CD14-positive monocyte (primary cell): ENCODE measurements at regions not wholly inside any gene's neighbourhood (a gene's known extent, or its start where the extent isn't known, plus 50 kb on each side); places are given as distances from the start of the nearest gene placed in this dataset.

Source experiments
- DNase-seq, 3 donors: peaks; one replicate each; pipeline ENCODE4 v3.0.0-alpha.2; 2011 to 2022
- H2AFZ ChIP-seq: 2 replicates; pipeline ENCODE4 v1.6.0; 2012; ENCODE audit warnings: mild to moderate bottlenecking, low read depth, low read length, inconsistent platforms; ENCODE audit not compliant: insufficient read depth, poor library complexity, severe bottlenecking
- H3K27ac ChIP-seq, 2 donors: 1 replicate in 1 of 2; 2 replicates in 1 of 2; pipeline ENCODE4 v1.5.1; 2012 to 2013; ENCODE audit warnings: low read length in 2 of 2, control low read depth in 1 of 2, inconsistent platforms in 1 of 2, low read depth in 1 of 2, mild to moderate bottlenecking in 1 of 2
- H3K27me3 ChIP-seq, 2 donors: one replicate each; pipeline versions ENCODE4 v1.6.0 to v1.6.1; 2011 to 2013; ENCODE audit warnings: low read length in 2 of 2; ENCODE audit not compliant: control insufficient read depth in 2 of 2, insufficient read depth in 2 of 2
- H3K36me3 ChIP-seq, 2 donors: replicated peaks in 1 of 2; 1 replicate in 1 of 2; 2 replicates in 1 of 2; pipeline versions ENCODE4 v1.5.1 to v1.6.1; 2012 to 2013; ENCODE audit warnings: low read length in 2 of 2, control low read depth in 1 of 2, inconsistent platforms in 1 of 2, mild to moderate bottlenecking in 1 of 2; ENCODE audit not compliant: insufficient read depth in 2 of 2, control insufficient read depth in 1 of 2
- H3K4me1 ChIP-seq, 2 donors: 1 replicate in 1 of 2; 2 replicates in 1 of 2; pipeline versions ENCODE4 v1.5.1 to v1.6.1; 2012 to 2013; ENCODE audit warnings: low read length in 2 of 2, control low read depth in 1 of 2, inconsistent platforms in 1 of 2, mild to moderate bottlenecking in 1 of 2, moderate library complexity in 1 of 2; ENCODE audit not compliant: insufficient read depth in 2 of 2, control insufficient read depth in 1 of 2
- H3K4me2 ChIP-seq: replicated peaks from 2 replicates; pipeline ENCODE3; 2012; ENCODE audit warnings: low read length, moderate library complexity, mild to moderate bottlenecking; ENCODE audit not compliant: poor library complexity, severe bottlenecking; ENCODE audit errors: extremely low read depth
- H3K4me3 ChIP-seq, 3 experiments: fragments of 200-600 bp in 1 of 3; sonication (generic) in 1 of 3; replicated peaks in 1 of 3; 1 replicate in 2 of 3; 2 replicates in 1 of 3; pipeline ENCODE4 v1.5.1; 2011 to 2013; ENCODE audit warnings: low read length in 3 of 3, mild to moderate bottlenecking in 3 of 3, control low read depth in 2 of 3, low read depth in 2 of 3, inconsistent platforms in 1 of 3, moderate library complexity in 1 of 3
- H3K79me2 ChIP-seq: 2 replicates; pipeline ENCODE4 v1.6.0; 2012; ENCODE audit warnings: mild to moderate bottlenecking, control low read depth, inconsistent platforms, low read length, moderate library complexity; ENCODE audit not compliant: insufficient read depth
- H3K9ac ChIP-seq: 2 replicates; pipeline ENCODE4 v1.6.0; 2017; ENCODE audit warnings: low read length, mild to moderate bottlenecking; ENCODE audit not compliant: insufficient read depth, poor library complexity, severe bottlenecking
- H3K9me3 ChIP-seq, 2 donors: replicated peaks in 1 of 2; 1 replicate in 1 of 2; 2 replicates in 1 of 2; pipeline versions ENCODE4 v1.5.1 to v1.6.1; 2012 to 2013; ENCODE audit warnings: low read length in 2 of 2, control low read depth in 1 of 2; ENCODE audit not compliant: control insufficient read depth in 1 of 2, insufficient read depth in 1 of 2
- H4K20me1 ChIP-seq: 2 replicates; pipeline ENCODE4 v1.6.0; 2012; ENCODE audit warnings: mild to moderate bottlenecking, low read length, control low read depth, moderate library complexity; ENCODE audit not compliant: insufficient read depth
- H3K27ac Mint-ChIP-seq, 7 donors: one replicate each; pipeline ENCODE4 v1.8.0; 2020; ENCODE audit warnings: mild to moderate bottlenecking in 7 of 7, mixed read lengths in 7 of 7, moderate library complexity in 6 of 7, inconsistent platforms in 2 of 7
- H3K27me3 Mint-ChIP-seq, 3 donors: one replicate each; pipeline ENCODE4 v1.8.0; 2021 to 2022; ENCODE audit warnings: low read depth in 3 of 3, mild to moderate bottlenecking in 3 of 3, mixed read lengths in 3 of 3, moderate library complexity in 3 of 3, inconsistent platforms in 1 of 3
- H3K36me3 Mint-ChIP-seq, 2 donors: one replicate each; pipeline ENCODE4 v1.8.0; 2020; ENCODE audit warnings: mixed read lengths in 2 of 2, inconsistent platforms in 1 of 2, mild to moderate bottlenecking in 1 of 2
- H3K4me1 Mint-ChIP-seq: one replicate; pipeline ENCODE4 v1.8.0; 2020; ENCODE audit warnings: mild to moderate bottlenecking, mixed read lengths
- H3K4me3 Mint-ChIP-seq, 2 donors: one replicate each; pipeline ENCODE4 v1.8.0; 2020; ENCODE audit warnings: mild to moderate bottlenecking in 2 of 2, mixed read lengths in 2 of 2, moderate library complexity in 1 of 2
- H3K9me3 Mint-ChIP-seq, 7 donors: one replicate each; pipeline ENCODE4 v1.8.0; 2020 to 2022; ENCODE audit warnings: mixed read lengths in 7 of 7, mild to moderate bottlenecking in 6 of 7, moderate library complexity in 6 of 7, inconsistent platforms in 2 of 7
- CTCF ChIP-seq: fragments of 200-600 bp; IDR thresholded peaks from one replicate; pipeline ENCODE4 v1.8.0; 2022; ENCODE audit warnings: antibody characterized with exemption, mild to moderate bottlenecking
- WGBS: methylation state at CpG from one replicate; pipeline ENCODE4 v1.1.5; 2013; ENCODE audit warnings: missing lambda C conversion rate; ENCODE audit not compliant: insufficient coverage; 5-methylcytosine and 5-hydroxymethylcytosine counted together
- intact Hi-C, 2 donors: fragments of 100-400 bp; cut with micrococcal nuclease; formaldehyde crosslinking; loops; one replicate each; pipeline versions ENCODE4 v1.15.0 to v1.15.1; 2023

GRCh38 chr1:96865731-96866685 is 144.4 kb downstream of the PTBP2 start:
- WGBS: 100% methylated on average over 1 of the region's 3 CpGs
- no peaks in the 10 kb centered on the region for H3K27me3 ChIP-seq
- no peak overlapping the region for H3K9ac ChIP-seq
- no peak for TF ChIP-seq CTCF
- Mint-ChIP-seq H3K27ac (no peak overlapping the region), H3K9me3 (peaks cover 3 to 16% (median 9%) of the 10 kb centered on the region in 7 donors), H3K27me3 (no peaks in the 10 kb centered on the region), H3K36me3 (no peaks in the 10 kb centered on the region), H3K4me3 (no peak overlapping the region), H3K4me1 (no peaks in the 10 kb centered on the region)
- H2AFZ ChIP-seq: no peak overlapping the region
- H3K27ac ChIP-seq: no peak overlapping the region
- no peaks in the 10 kb centered on the region for H4K20me1 ChIP-seq
- no peaks in the 10 kb centered on the region for H3K4me1 ChIP-seq
- DNase-seq: no peak
- intact Hi-C loops: no loop called here
- H3K4me2 ChIP-seq: no peak overlapping the region
- H3K9me3 ChIP-seq: peaks cover 0 to 18% of the 10 kb centered on the region in 2 donors
- no peaks in the 10 kb centered on the region for H3K79me2 ChIP-seq
- no peaks in the 10 kb centered on the region for H3K36me3 ChIP-seq
- no peak overlapping the region for H3K4me3 ChIP-seq

GRCh38 chr1:96872757-96873156 is 151.2 kb downstream of the PTBP2 start:
- Mint-ChIP-seq H3K4me3 (no peak overlapping the region), H3K9me3 (peaks cover 9 to 23% (median 16%) of the 10 kb centered on the region in 7 donors), H3K36me3 (no peaks in the 10 kb centered on the region), H3K4me1 (no peaks in the 10 kb centered on the region), H3K27me3 (peaks cover 0 to 2% (median 0%) of the 10 kb centered on the region in 3 donors), H3K27ac (no peak overlapping the region)
- H3K79me2 ChIP-seq: no peaks in the 10 kb centered on the region
- TF ChIP-seq CTCF: no peak
- no peaks in the 10 kb centered on the region for H3K4me1 ChIP-seq
- intact Hi-C loops: no loop called here
- no peak overlapping the region for H3K27ac ChIP-seq
- no peak overlapping the region for H2AFZ ChIP-seq
- H3K9me3 ChIP-seq: peaks cover 12 to 22% of the 10 kb centered on the region in 2 donors
- no peak for DNase-seq
- no peaks in the 10 kb centered on the region for H3K27me3 ChIP-seq
- H3K4me2 ChIP-seq: no peak overlapping the region
- H3K9ac ChIP-seq: no peak overlapping the region
- WGBS: no CpG with 5 or more reads among the region's 2 CpGs
- no peaks in the 10 kb centered on the region for H4K20me1 ChIP-seq
- no peak overlapping the region for H3K4me3 ChIP-seq
- H3K36me3 ChIP-seq: no peaks in the 10 kb centered on the region
